ENCODE measurements at regions not wholly inside any gene's neighbourhood (a gene's known extent, or its start where the extent isn't known, plus 50 kb on each side); places are given as distances from the start of the nearest gene placed in this dataset.

GRCh38 chr5:9782826-9783560 is 152.8 kb upstream of the TAS2R1 start:
- H3K27ac ChIP-seq, result no peak overlapping the region
- no peaks in the 10 kb centered on the region for H3K27me3 ChIP-seq (replicated peaks in 1 of 7)
- DNase-seq, result no peak
- 24 to 36% (median 28%) methylated on average over 7 of the region's 7 CpGs for WGBS, 5 donors
- intact Hi-C loops (cut with DNase I; ENCODE audit: low total_unique reads), result no loop called here
- peaks cover 0 to 23% (median 8%) of the 10 kb centered on the region in 8 donors for H3K9me3 ChIP-seq
- TF ChIP-seq POLR2A (IDR thresholded peaks at IDR 0.05), result no peak
- no peak for TF ChIP-seq CTCF (IDR thresholded peaks at IDR 0.05 in 8 of 11, conservative IDR thresholded peaks at IDR 0.05 in 3 of 11)
- no peak for TF ChIP-seq POLR2AphosphoS5 (IDR thresholded peaks at IDR 0.05)
- no peaks in the 10 kb centered on the region for H3K36me3 ChIP-seq
- no peak overlapping the region for H3K4me3 ChIP-seq
- H3K4me1 ChIP-seq, result no peaks in the 10 kb centered on the region

- no peak for TF ChIP-seq POLR2A (IDR thresholded peaks at IDR 0.05)
- no peak for TF ChIP-seq POLR2AphosphoS5 (IDR thresholded peaks at IDR 0.05)
- TF ChIP-seq CTCF (IDR thresholded peaks at IDR 0.05 in 8 of 11, conservative IDR thresholded peaks at IDR 0.05 in 3 of 11), result no peak
- 73 to 94% (median 81%) methylated on average over 1 of the region's 1 CpG for WGBS, 5 donors
- intact Hi-C loops (cut with DNase I; ENCODE audit: low total_unique reads), result no loop called here
- Histone ChIP-seq H3K9me3 (peaks cover 0 to 23% (median 8%) of the 10 kb centered on the region in 8 donors), H3K4me3 (no peak overlapping the region), H3K36me3 (no peaks in the 10 kb centered on the region), H3K27ac (no peak overlapping the region), H3K4me1 (no peaks in the 10 kb centered on the region), H3K27me3 (replicated peaks in 1 of 7) (no peaks in the 10 kb centered on the region)
- no peak for DNase-seq
Observed at GRCh38 chr5:9781890-9782289, 151.7 kb upstream of the TAS2R1 start.

GRCh38 chr5:9781275-9781674 is 151.1 kb upstream of the TAS2R1 start:
- Histone ChIP-seq H3K27ac (no peak overlapping the region), H3K4me1 (no peaks in the 10 kb centered on the region), H3K4me3 (no peak overlapping the region), H3K27me3 (replicated peaks in 1 of 7) (no peaks in the 10 kb centered on the region), H3K9me3 (peaks cover 0 to 23% (median 8%) of the 10 kb centered on the region in 8 donors), H3K36me3 (no peaks in the 10 kb centered on the region)
- intact Hi-C loops (cut with DNase I; ENCODE audit: low total_unique reads), result no loop called here
- TF ChIP-seq POLR2AphosphoS5 (IDR thresholded peaks at IDR 0.05) (no peak), POLR2A (IDR thresholded peaks at IDR 0.05) (no peak), CTCF (IDR thresholded peaks at IDR 0.05 in 8 of 11, conservative IDR thresholded peaks at IDR 0.05 in 3 of 11) (no peak)
- 66 to 77% (median 72%) methylated on average over 2 of the region's 2 CpGs for WGBS, 5 donors
- no peak for DNase-seq

- intact Hi-C loops (cut with DNase I; ENCODE audit: low total_unique reads), result no loop called here
Observed at GRCh38 chr5:9780501-9780900, 150.3 kb upstream of the TAS2R1 start.

More at GRCh38 chr5:9780501-9780900, 150.3 kb upstream of the TAS2R1 start:
- DNase-seq, result no peak
- no peaks in the 10 kb centered on the region for H3K4me1 ChIP-seq
- H3K4me3 ChIP-seq, result no peak overlapping the region
- H3K9me3 ChIP-seq, result peaks cover 0 to 23% (median 8%) of the 10 kb centered on the region in 8 donors
- no peak overlapping the region for H3K27ac ChIP-seq
- H3K27me3 ChIP-seq (replicated peaks in 1 of 7), result no peaks in the 10 kb centered on the region
- no peaks in the 10 kb centered on the region for H3K36me3 ChIP-seq
- 91 to 95% (median 94%) methylated on average over 11 of the region's 11 CpGs for WGBS, 5 donors
- TF ChIP-seq CTCF (IDR thresholded peaks at IDR 0.05 in 8 of 11, conservative IDR thresholded peaks at IDR 0.05 in 3 of 11) (no peak), POLR2A (IDR thresholded peaks at IDR 0.05) (no peak), POLR2AphosphoS5 (IDR thresholded peaks at IDR 0.05) (no peak)
